ENCODE measurements at regions not wholly inside any gene's neighbourhood (a gene's known extent, or its start where the extent isn't known, plus 50 kb on each side); places are given as distances from the start of the nearest gene placed in this dataset.
A peak's percentile ranks its signal among the peaks of the same experiment; 100 is the strongest.

GRCh38 chr21:26280775-26281174 is 110.2 kb upstream of the APP start:
- no peak for TF ChIP-seq CTCF (conservative IDR thresholded peaks at IDR 0.05)
- Mint-ChIP-seq H3K9me3 (peaks cover 3% of the 10 kb centered on the region), H3K4me1 (ENCODE audit: unreplicated experiment) (peaks cover 14% of the 10 kb centered on the region), H3K27me3 (peaks cover 3% of the 10 kb centered on the region), H3K4me3 (peak overlapping the region; percentile 3), H3K36me3 (no peaks in the 10 kb centered on the region), H3K27ac (no peak overlapping the region)
- DNase-seq (ENCODE audit: extremely low spot score, unreplicated experiment): no peak

- no peak for DNase-seq (ENCODE audit: extremely low spot score, unreplicated experiment)
- Mint-ChIP-seq H3K4me1 (ENCODE audit: unreplicated experiment) (peaks cover 14% of the 10 kb centered on the region), H3K9me3 (peaks cover 9% of the 10 kb centered on the region), H3K36me3 (no peaks in the 10 kb centered on the region), H3K27me3 (peaks cover 3% of the 10 kb centered on the region), H3K27ac (no peak overlapping the region), H3K4me3 (no peak overlapping the region)
- TF ChIP-seq CTCF (conservative IDR thresholded peaks at IDR 0.05): no peak
Observed at GRCh38 chr21:26280148-26280547, 109.6 kb upstream of the APP start.

- H3K9me3 Mint-ChIP-seq: peaks cover 15% of the 10 kb centered on the region
- no peak for TF ChIP-seq CTCF (conservative IDR thresholded peaks at IDR 0.05)
- peaks cover 6% of the 10 kb centered on the region for H3K4me1 Mint-ChIP-seq (ENCODE audit: unreplicated experiment)
- H3K4me3 Mint-ChIP-seq: no peak overlapping the region
- H3K27ac Mint-ChIP-seq: no peak overlapping the region
- no peak for DNase-seq (ENCODE audit: extremely low spot score, unreplicated experiment)
- no peaks in the 10 kb centered on the region for H3K36me3 Mint-ChIP-seq
- H3K27me3 Mint-ChIP-seq: no peaks in the 10 kb centered on the region
Observed at GRCh38 chr21:26275801-26276200, 105.2 kb upstream of the APP start.

- no peak for DNase-seq (ENCODE audit: extremely low spot score, unreplicated experiment)
- TF ChIP-seq CTCF (conservative IDR thresholded peaks at IDR 0.05): no peak
- Mint-ChIP-seq H3K4me1 (ENCODE audit: unreplicated experiment) (no peaks in the 10 kb centered on the region), H3K4me3 (no peak overlapping the region), H3K9me3 (peaks cover 18% of the 10 kb centered on the region), H3K27me3 (no peaks in the 10 kb centered on the region), H3K36me3 (no peaks in the 10 kb centered on the region), H3K27ac (no peak overlapping the region)
Observed at GRCh38 chr21:26273686-26274313, 103.2 kb upstream of the APP start.

- no peak for DNase-seq (ENCODE audit: extremely low spot score, unreplicated experiment)
- no peaks in the 10 kb centered on the region for H3K36me3 Mint-ChIP-seq
- H3K4me3 Mint-ChIP-seq: no peak overlapping the region
- H3K27ac Mint-ChIP-seq: no peak overlapping the region
- TF ChIP-seq CTCF (conservative IDR thresholded peaks at IDR 0.05): no peak
- no peaks in the 10 kb centered on the region for H3K4me1 Mint-ChIP-seq (ENCODE audit: unreplicated experiment)
- H3K9me3 Mint-ChIP-seq: peaks cover 9% of the 10 kb centered on the region
- H3K27me3 Mint-ChIP-seq: no peaks in the 10 kb centered on the region
Observed at GRCh38 chr21:26267389-26267788, 96.8 kb upstream of the APP start.

GRCh38 chr21:26246073-26246472 is 75.5 kb upstream of the APP start:
- Mint-ChIP-seq H3K4me1 (ENCODE audit: unreplicated experiment) (no peaks in the 10 kb centered on the region), H3K4me3 (no peak overlapping the region), H3K9me3 (no peaks in the 10 kb centered on the region), H3K36me3 (no peaks in the 10 kb centered on the region), H3K27ac (no peak overlapping the region), H3K27me3 (peaks cover 3% of the 10 kb centered on the region)
- TF ChIP-seq CTCF (conservative IDR thresholded peaks at IDR 0.05): no peak
- DNase-seq (ENCODE audit: extremely low spot score, unreplicated experiment): no peak
